ENCODE measurements at regions not wholly inside any gene's neighbourhood (a gene's known extent, or its start where the extent isn't known, plus 50 kb on each side); places are given as distances from the start of the nearest gene placed in this dataset.

- DNase-seq (ENCODE audit: low read depth): no peak
- H3K4me3 ChIP-seq (ENCODE audit: low read depth, low read length): no peak overlapping the region
- no peak for TF ChIP-seq CTCF (conservative IDR thresholded peaks at IDR 0.05; ENCODE audit: low read depth, low read length)
These were observed 83.6 kb downstream of the TMEM100 start for GRCh38 chr17:55639096-55639495.

GRCh38 chr17:55635253-55635914, 87.3 kb downstream of the TMEM100 start:
- peak; percentile 68 for DNase-seq (ENCODE audit: low read depth)
- H3K4me3 ChIP-seq (ENCODE audit: low read depth, low read length): peak overlapping the region; percentile 13
- TF ChIP-seq CTCF (conservative IDR thresholded peaks at IDR 0.05; ENCODE audit: low read depth, low read length): no peak

- peak; percentile 19 for DNase-seq (ENCODE audit: low read depth)
- no peak overlapping the region for H3K4me3 ChIP-seq (ENCODE audit: low read depth, low read length)
- TF ChIP-seq CTCF (conservative IDR thresholded peaks at IDR 0.05; ENCODE audit: low read depth, low read length): no peak
These were observed 88.0 kb downstream of the TMEM100 start for GRCh38 chr17:55634702-55635101.

GRCh38 chr17:55632893-55633292, 89.8 kb downstream of the TMEM100 start:
- H3K4me3 ChIP-seq (ENCODE audit: low read depth, low read length): no peak overlapping the region
- DNase-seq (ENCODE audit: low read depth): no peak
- TF ChIP-seq CTCF (conservative IDR thresholded peaks at IDR 0.05; ENCODE audit: low read depth, low read length): no peak

GRCh38 chr17:55632236-55632635, 90.4 kb downstream of the TMEM100 start:
- no peak for TF ChIP-seq CTCF (conservative IDR thresholded peaks at IDR 0.05; ENCODE audit: low read depth, low read length)
- no peak overlapping the region for H3K4me3 ChIP-seq (ENCODE audit: low read depth, low read length)
- no peak for DNase-seq (ENCODE audit: low read depth)

GRCh38 chr17:55629995-55630394, 92.7 kb downstream of the TMEM100 start:
- TF ChIP-seq CTCF (conservative IDR thresholded peaks at IDR 0.05; ENCODE audit: low read depth, low read length): no peak
- DNase-seq (ENCODE audit: low read depth): no peak

GRCh38 chr17:55625521-55625920, 97.1 kb downstream of the TMEM100 start:
- no peak for DNase-seq (ENCODE audit: low read depth)
- TF ChIP-seq CTCF (conservative IDR thresholded peaks at IDR 0.05; ENCODE audit: low read depth, low read length): no peak
- H3K4me3 ChIP-seq (ENCODE audit: low read depth, low read length): no peak overlapping the region

More at GRCh38 chr17:55629995-55630394, 92.7 kb downstream of the TMEM100 start:
- no peak overlapping the region for H3K4me3 ChIP-seq (ENCODE audit: low read depth, low read length)

All from choroid plexus epithelial cell (primary cell).